HepG2 (cell line): ENCODE measurements at regions not wholly inside any gene's neighbourhood (a gene's known extent, or its start where the extent isn't known, plus 50 kb on each side); places are given as distances from the start of the nearest gene placed in this dataset.

Experiments
- CAMTA2 ChIP-seq: sonication (generic); formaldehyde crosslinking; IDR thresholded peaks from 2 replicates; pipeline ENCODE4 v1.4.0; 2020; ENCODE audit warnings: mild to moderate bottlenecking, missing genetic modification reagents, borderline replicate concordance
- GABPB1 ChIP-seq: IDR thresholded peaks from 2 replicates; pipeline ENCODE4 v1.6.1; 2016; ENCODE audit warnings: mild to moderate bottlenecking, missing genetic modification reagents, moderate library complexity, missing compliant biosample characterization
- HINFP ChIP-seq: sonication (generic); formaldehyde crosslinking; IDR thresholded peaks from 2 replicates; pipeline ENCODE4 v1.4.0; 2020; ENCODE audit warnings: low read depth, mild to moderate bottlenecking, missing genetic modification reagents
- STAG1 ChIP-seq: sonication (generic); formaldehyde crosslinking; IDR thresholded peaks from 2 replicates; pipeline ENCODE4 v1.4.0; 2020; ENCODE audit warnings: missing genetic modification reagents
- ZBTB20 ChIP-seq: sonication (generic); formaldehyde crosslinking; IDR thresholded peaks from 2 replicates; pipeline ENCODE4 v1.8.1; 2023; ENCODE audit warnings: missing genetic modification reagents, low read depth, mild to moderate bottlenecking, borderline replicate concordance
- ZFP91 ChIP-seq: sonication (generic); formaldehyde crosslinking; IDR thresholded peaks from 2 replicates; pipeline ENCODE4 v1.9.0; 2022; ENCODE audit warnings: missing genetic modification reagents, mild to moderate bottlenecking, borderline replicate concordance
- ZMYM4 ChIP-seq: sonication (generic); formaldehyde crosslinking; IDR thresholded peaks from 2 replicates; pipeline ENCODE4 v1.8.1; 2023; ENCODE audit warnings: mild to moderate bottlenecking, missing genetic modification reagents
- ZNF335 ChIP-seq: sonication (generic); formaldehyde crosslinking; IDR thresholded peaks from 2 replicates; pipeline ENCODE4 v1.4.0; 2020; ENCODE audit warnings: missing genetic modification reagents
- ZNF564 ChIP-seq: sonication (generic); formaldehyde crosslinking; IDR thresholded peaks from 2 replicates; pipeline ENCODE4 v1.8.1; 2023; ENCODE audit warnings: mild to moderate bottlenecking, missing genetic modification reagents
- ZSCAN29 ChIP-seq: sonication (generic); formaldehyde crosslinking; conservative IDR thresholded peaks from 2 replicates; pipeline ENCODE4 v1.4.0; 2020; ENCODE audit warnings: mild to moderate bottlenecking, missing genetic modification reagents
- TF ChIP-seq, protein P1 (sequence below): sonication (generic); formaldehyde crosslinking; IDR thresholded peaks from 2 replicates; pipeline ENCODE4 v1.4.0; 2020; ENCODE audit warnings: low read depth, missing genetic modification reagents
- TF ChIP-seq, protein P2 (sequence below): sonication (generic); formaldehyde crosslinking; IDR thresholded peaks from 2 replicates; pipeline ENCODE4 v1.5.1; 2020; ENCODE audit warnings: mild to moderate bottlenecking, missing genetic modification reagents
- TF ChIP-seq, protein P3 (sequence below): sonication (generic); formaldehyde crosslinking; conservative IDR thresholded peaks from 2 replicates; pipeline ENCODE4 v1.8.0; 2022; ENCODE audit warnings: mild to moderate bottlenecking, moderate library complexity, missing genetic modification reagents

GRCh38 chr12:132414634-132415326 is 75.2 kb upstream of the FBRSL1 start (continued):
- TF ChIP-seq, protein P1, sequence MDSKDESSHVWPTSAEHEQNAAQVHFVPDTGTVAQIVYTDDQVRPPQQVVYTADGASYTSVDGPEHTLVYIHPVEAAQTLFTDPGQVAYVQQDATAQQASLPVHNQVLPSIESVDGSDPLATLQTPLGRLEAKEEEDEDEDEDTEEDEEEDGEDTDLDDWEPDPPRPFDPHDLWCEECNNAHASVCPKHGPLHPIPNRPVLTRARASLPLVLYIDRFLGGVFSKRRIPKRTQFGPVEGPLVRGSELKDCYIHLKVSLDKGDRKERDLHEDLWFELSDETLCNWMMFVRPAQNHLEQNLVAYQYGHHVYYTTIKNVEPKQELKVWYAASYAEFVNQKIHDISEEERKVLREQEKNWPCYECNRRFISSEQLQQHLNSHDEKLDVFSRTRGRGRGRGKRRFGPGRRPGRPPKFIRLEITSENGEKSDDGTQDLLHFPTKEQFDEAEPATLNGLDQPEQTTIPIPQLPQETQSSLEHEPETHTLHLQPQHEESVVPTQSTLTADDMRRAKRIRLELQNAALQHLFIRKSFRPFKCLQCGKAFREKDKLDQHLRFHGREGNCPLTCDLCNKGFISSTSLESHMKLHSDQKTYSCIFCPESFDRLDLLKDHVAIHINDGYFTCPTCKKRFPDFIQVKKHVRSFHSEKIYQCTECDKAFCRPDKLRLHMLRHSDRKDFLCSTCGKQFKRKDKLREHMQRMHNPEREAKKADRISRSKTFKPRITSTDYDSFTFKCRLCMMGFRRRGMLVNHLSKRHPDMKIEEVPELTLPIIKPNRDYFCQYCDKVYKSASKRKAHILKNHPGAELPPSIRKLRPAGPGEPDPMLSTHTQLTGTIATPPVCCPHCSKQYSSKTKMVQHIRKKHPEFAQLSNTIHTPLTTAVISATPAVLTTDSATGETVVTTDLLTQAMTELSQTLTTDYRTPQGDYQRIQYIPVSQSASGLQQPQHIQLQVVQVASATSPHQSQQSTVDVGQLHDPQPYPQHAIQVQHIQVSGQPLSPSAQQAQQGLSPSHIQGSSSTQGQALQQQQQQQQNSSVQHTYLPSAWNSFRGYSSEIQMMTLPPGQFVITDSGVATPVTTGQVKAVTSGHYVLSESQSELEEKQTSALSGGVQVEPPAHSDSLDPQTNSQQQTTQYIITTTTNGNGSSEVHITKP (CRISPR knock-in tag) = no peak
- 0 out of 2 replicates have a peak, but pooled peaks have one; percentile 30 for TF ChIP-seq GABPB1
- TF ChIP-seq, protein P2, sequence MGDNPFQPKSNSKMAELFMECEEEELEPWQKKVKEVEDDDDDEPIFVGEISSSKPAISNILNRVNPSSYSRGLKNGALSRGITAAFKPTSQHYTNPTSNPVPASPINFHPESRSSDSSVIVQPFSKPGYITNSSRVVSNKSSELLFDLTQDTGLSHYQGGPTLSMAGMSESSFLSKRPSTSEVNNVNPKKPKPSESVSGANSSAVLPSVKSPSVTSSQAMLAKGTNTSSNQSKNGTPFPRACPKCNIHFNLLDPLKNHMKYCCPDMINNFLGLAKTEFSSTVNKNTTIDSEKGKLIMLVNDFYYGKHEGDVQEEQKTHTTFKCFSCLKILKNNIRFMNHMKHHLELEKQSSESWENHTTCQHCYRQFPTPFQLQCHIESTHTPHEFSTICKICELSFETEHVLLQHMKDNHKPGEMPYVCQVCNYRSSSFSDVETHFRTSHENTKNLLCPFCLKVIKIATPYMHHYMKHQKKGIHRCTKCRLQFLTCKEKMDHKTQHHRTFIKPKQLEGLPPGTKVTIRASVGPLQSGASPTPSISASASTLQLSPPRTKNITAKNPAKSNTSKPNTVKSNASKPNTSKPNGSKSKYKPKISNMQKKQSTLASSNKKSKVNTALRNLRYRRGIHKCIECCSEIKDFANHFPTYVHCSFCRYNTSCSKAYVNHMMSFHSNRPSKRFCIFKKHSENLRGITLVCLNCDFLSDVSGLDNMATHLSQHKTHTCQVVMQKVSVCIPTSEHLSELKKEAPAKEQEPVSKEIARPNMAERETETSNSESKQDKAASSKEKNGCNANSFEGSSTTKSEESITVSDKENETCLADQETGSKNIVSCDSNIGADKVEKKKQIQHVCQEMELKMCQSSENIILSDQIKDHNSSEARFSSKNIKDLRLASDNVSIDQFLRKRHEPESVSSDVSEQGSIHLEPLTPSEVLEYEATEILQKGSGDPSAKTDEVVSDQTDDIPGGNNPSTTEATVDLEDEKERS (CRISPR knock-in tag) = peak; percentile 63; the same call in 1 of the 2 replicates
- 0 out of 2 replicates have a peak, but pooled peaks have one; percentile 14 for TF ChIP-seq HINFP (CRISPR knock-in tag)
- peak; percentile 54; the same call in 1 of the 2 replicates for TF ChIP-seq ZFP91 (CRISPR knock-in tag)
- TF ChIP-seq, protein P3, sequence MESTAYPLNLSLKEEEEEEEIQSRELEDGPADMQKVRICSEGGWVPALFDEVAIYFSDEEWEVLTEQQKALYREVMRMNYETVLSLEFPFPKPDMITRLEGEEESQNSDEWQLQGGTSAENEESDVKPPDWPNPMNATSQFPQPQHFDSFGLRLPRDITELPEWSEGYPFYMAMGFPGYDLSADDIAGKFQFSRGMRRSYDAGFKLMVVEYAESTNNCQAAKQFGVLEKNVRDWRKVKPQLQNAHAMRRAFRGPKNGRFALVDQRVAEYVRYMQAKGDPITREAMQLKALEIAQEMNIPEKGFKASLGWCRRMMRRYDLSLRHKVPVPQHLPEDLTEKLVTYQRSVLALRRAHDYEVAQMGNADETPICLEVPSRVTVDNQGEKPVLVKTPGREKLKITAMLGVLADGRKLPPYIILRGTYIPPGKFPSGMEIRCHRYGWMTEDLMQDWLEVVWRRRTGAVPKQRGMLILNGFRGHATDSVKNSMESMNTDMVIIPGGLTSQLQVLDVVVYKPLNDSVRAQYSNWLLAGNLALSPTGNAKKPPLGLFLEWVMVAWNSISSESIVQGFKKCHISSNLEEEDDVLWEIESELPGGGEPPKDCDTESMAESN (CRISPR knock-in tag) = 0 out of 2 replicates have a peak, but pooled peaks have one; percentile 8
- TF ChIP-seq ZBTB20 (CRISPR knock-in tag) = peak; percentile 55; the same call in 1 of the 2 replicates
- TF ChIP-seq STAG1 (CRISPR knock-in tag) = peak; percentile 98
- TF ChIP-seq ZNF564 = no peak
- no peak for TF ChIP-seq ZNF335 (CRISPR knock-in tag)
- no peak for TF ChIP-seq CAMTA2 (CRISPR knock-in tag)
- TF ChIP-seq ZMYM4 (CRISPR knock-in tag) = peak; percentile 59; the same call in 1 of the 2 replicates
- 0 out of 2 replicates have a peak, but pooled peaks have one; percentile 17 for TF ChIP-seq ZSCAN29 (CRISPR knock-in tag)
